Thoracic aorta (tissue), 2 donors: ENCODE measurements at regions not wholly inside any gene's neighbourhood (a gene's known extent, or its start where the extent isn't known, plus 50 kb on each side); places are given as distances from the start of the nearest gene placed in this dataset.

ENCODE experiments used
- ATAC-seq: fragments of 150-250 bp; one replicate; pipeline ENCODE4 v1.8.0; 2017; ENCODE audit warnings: low read depth; ENCODE audit not compliant: insufficient number of reproducible peaks, low FRiP score
- DNase-seq: peaks from one replicate; pipeline ENCODE4 v3.0.0-alpha.2; 2020; ENCODE audit warnings: low spot score
- H3K27ac ChIP-seq, 2 donors: fragments of 200-600 bp; sonication (generic); 1 replicate in 1 of 2; 2 replicates in 1 of 2; pipeline ENCODE4 v1.5.1; 2016; ENCODE audit warnings: mild to moderate bottlenecking in 2 of 2, moderate library complexity in 2 of 2
- H3K27me3 ChIP-seq: fragments of 200-600 bp; sonication (generic); replicated peaks from 2 replicates; pipeline ENCODE4 v1.6.0; 2016; ENCODE audit warnings: mild to moderate bottlenecking; ENCODE audit not compliant: insufficient read depth
- H3K36me3 ChIP-seq: fragments of 200-600 bp; sonication (generic); one replicate; pipeline ENCODE4 v1.5.1; 2016
- H3K4me1 ChIP-seq, 2 donors: fragments of 200-600 bp; sonication (generic); 1 replicate in 1 of 2; 2 replicates in 1 of 2; pipeline versions ENCODE4 v1.5.1 to v1.6.0; 2016; ENCODE audit warnings: low read depth in 2 of 2, mild to moderate bottlenecking in 1 of 2; ENCODE audit not compliant: control insufficient read depth in 1 of 2
- H3K4me3 ChIP-seq: fragments of 200-600 bp; sonication (generic); 2 replicates; pipeline ENCODE4 v1.5.1; 2016; ENCODE audit warnings: mild to moderate bottlenecking
- H3K9me3 ChIP-seq: fragments of 200-600 bp; sonication (generic); 2 replicates; pipeline ENCODE4 v1.5.1; 2016
- TF ChIP-seq, protein P1 (sequence below): fragments of 200-600 bp; sonication (generic); IDR thresholded peaks from one replicate; pipeline ENCODE4 v1.5.1; 2019; ENCODE audit warnings: antibody characterized with exemption

- no peaks in the 10 kb centered on the region for H3K36me3 ChIP-seq
- no peak overlapping the region for H3K27ac ChIP-seq
- H3K4me3 ChIP-seq = no peak overlapping the region
- no peaks in the 10 kb centered on the region for H3K4me1 ChIP-seq
- TF ChIP-seq, protein P1, sequence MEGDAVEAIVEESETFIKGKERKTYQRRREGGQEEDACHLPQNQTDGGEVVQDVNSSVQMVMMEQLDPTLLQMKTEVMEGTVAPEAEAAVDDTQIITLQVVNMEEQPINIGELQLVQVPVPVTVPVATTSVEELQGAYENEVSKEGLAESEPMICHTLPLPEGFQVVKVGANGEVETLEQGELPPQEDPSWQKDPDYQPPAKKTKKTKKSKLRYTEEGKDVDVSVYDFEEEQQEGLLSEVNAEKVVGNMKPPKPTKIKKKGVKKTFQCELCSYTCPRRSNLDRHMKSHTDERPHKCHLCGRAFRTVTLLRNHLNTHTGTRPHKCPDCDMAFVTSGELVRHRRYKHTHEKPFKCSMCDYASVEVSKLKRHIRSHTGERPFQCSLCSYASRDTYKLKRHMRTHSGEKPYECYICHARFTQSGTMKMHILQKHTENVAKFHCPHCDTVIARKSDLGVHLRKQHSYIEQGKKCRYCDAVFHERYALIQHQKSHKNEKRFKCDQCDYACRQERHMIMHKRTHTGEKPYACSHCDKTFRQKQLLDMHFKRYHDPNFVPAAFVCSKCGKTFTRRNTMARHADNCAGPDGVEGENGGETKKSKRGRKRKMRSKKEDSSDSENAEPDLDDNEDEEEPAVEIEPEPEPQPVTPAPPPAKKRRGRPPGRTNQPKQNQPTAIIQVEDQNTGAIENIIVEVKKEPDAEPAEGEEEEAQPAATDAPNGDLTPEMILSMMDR = no peak
- H3K27me3 ChIP-seq = no peaks in the 10 kb centered on the region
- no peaks in the 10 kb centered on the region for H3K9me3 ChIP-seq
- ATAC-seq (no peak), DNase-seq (no peak)
Observed at GRCh38 chr6:8828376-8828775, 393.0 kb upstream of the SLC35B3 start.

DNA sequence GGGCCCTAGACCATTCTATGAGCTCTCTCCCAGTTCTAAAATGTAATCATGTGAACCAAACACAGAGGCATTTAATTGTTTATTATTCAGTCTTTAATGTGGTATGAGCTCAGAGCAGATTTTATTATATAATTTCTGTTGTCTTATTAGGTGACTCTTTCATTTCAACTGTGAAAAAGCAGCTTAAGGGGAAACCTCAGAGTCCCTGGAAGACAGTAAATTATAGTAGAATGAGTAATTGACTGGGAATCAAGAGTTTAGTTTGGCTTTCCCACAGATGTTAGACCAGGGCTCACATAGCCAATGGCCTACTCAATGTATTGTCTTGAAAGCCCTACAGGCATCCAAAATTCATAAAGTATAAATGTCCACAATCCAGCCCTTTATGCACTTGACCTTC is 390.4 kb upstream of the SLC35B3 start:
- H3K27me3 ChIP-seq = no peaks in the 10 kb centered on the region
- H3K4me3 ChIP-seq = no peak overlapping the region
- H3K27ac ChIP-seq = no peak overlapping the region
- no peaks in the 10 kb centered on the region for H3K4me1 ChIP-seq
- ATAC-seq (no peak), DNase-seq (no peak)
- TF ChIP-seq, protein P1 = no peak
- H3K36me3 ChIP-seq = no peaks in the 10 kb centered on the region
- no peaks in the 10 kb centered on the region for H3K9me3 ChIP-seq

DNA sequence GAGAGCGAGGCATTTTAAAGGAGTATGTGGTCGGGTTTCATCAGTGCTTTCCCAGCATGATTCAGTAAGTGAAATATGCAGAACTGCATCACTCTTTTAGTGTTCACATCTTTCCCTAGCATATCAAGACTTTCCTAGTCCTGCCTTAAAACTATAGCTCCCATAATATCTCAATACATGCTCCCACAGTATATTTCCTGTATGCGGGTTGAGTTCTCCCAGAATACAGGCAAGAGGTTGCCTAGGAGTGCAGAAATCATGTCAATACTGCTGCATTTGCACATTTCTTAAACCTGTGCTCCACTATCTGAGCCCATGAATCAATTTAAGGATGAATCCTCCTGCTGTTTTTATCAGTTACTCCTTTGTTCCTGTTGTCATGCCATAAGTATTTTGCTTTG is 386.6 kb upstream of the SLC35B3 start:
- no peak for DNase-seq
- H3K27ac ChIP-seq = no peak overlapping the region
- no peaks in the 10 kb centered on the region for H3K4me1 ChIP-seq
- no peaks in the 10 kb centered on the region for H3K9me3 ChIP-seq
- H3K4me3 ChIP-seq = no peak overlapping the region
- ATAC-seq = no peak
- TF ChIP-seq, protein P1 = no peak
- no peaks in the 10 kb centered on the region for H3K27me3 ChIP-seq
- H3K36me3 ChIP-seq = no peaks in the 10 kb centered on the region

DNA sequence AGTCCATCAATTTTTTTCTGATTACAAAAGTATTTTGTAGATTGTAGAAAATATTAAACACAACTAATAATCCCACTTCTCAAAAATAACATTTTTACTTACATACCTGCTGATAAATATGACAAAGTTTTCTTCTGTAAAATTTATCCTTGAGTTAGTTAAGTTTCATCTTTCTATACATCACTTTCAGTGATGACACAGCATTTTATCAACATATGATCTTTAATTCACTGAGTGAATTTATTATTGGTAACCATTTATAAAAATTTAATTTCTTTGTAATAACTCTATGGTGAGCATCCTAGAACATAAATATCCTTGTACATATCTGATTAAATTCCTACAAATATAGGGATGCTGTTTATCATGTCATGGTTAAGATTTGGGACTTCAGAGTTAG is 385.0 kb upstream of the SLC35B3 start:
- Histone ChIP-seq H3K4me1 (no peaks in the 10 kb centered on the region), H3K36me3 (no peaks in the 10 kb centered on the region), H3K27ac (no peak overlapping the region), H3K27me3 (no peaks in the 10 kb centered on the region), H3K9me3 (no peaks in the 10 kb centered on the region), H3K4me3 (no peak overlapping the region)
- no peak for ATAC-seq
- no peak for DNase-seq
- TF ChIP-seq, protein P1 = no peak

DNA sequence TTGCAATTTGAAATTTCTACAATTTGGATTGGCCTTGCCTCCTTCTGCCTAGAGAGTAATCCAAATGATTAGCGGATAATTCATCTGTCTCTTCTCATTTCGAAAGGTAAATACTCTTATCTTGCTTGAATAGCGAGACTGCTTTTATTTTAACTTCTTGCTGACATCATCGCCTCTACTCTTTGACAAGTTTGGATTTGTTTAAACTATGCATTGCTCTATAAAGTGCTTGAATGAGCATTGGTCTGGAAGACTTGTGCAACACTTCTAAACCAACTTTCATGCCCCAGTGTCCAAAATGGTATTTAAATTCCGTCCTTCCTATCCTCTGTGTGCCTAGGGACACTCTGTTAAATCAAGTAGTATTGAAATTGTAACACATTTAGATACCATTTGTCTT is 384.1 kb upstream of the SLC35B3 start:
- ATAC-seq (no peak), DNase-seq (no peak)
- Histone ChIP-seq H3K4me1 (no peaks in the 10 kb centered on the region), H3K36me3 (no peaks in the 10 kb centered on the region), H3K9me3 (no peaks in the 10 kb centered on the region), H3K4me3 (no peak overlapping the region), H3K27ac (no peak overlapping the region), H3K27me3 (no peaks in the 10 kb centered on the region)
- TF ChIP-seq, protein P1 = no peak
